ENCODE measurements at regions not wholly inside any gene's neighbourhood (a gene's known extent, or its start where the extent isn't known, plus 50 kb on each side); places are given as distances from the start of the nearest gene placed in this dataset.

GRCh38 chr14:65192686-65193085, 90.4 kb upstream of the MAX start:
- CTCF ChIA-PET = no interaction called here
- intact Hi-C loops (cut with micrococcal nuclease; ENCODE audit: unreplicated experiment) (no loop called here), in situ Hi-C loops (cut with HindIII; ENCODE audit: low pct_unique_long_range_greater_than_20kb, low sequenced_read_pairs) (no loop called here)
- TF ChIP-seq REST (IDR thresholded peaks at IDR 0.05; ENCODE audit: insufficient read depth in 1 of 2, low read depth in 2 of 2, low read length in 1 of 2) (no peak), POLR2AphosphoS5 (IDR thresholded peaks at IDR 0.05; ENCODE audit: low read depth, low read length) (no peak), SIN3A (IDR thresholded peaks at IDR 0.05; ENCODE audit: borderline replicate concordance, insufficient read depth, low read depth, low read length) (no peak), CTCF (IDR thresholded peaks at IDR 0.05) (no peak), TCF7L2 (IDR thresholded peaks at IDR 0.05; ENCODE audit: low read depth, low read length) (no peak)
- H3K36me3 ChIP-seq (ENCODE audit: control insufficient read depth, insufficient read depth, low read length) = no peaks in the 10 kb centered on the region
- H3K27ac ChIP-seq (ENCODE audit: low read length) = no peak overlapping the region
- DNase-seq (ENCODE audit: low read depth, low spot score) (no peak), ATAC-seq (no peak)
- H3K4me1 ChIP-seq (ENCODE audit: control insufficient read depth, insufficient read depth, low read length) = no peaks in the 10 kb centered on the region
- H3K4me3 ChIP-seq (ENCODE audit: low read depth in 2 of 2, low read length in 2 of 2) = no peak overlapping the region
- POLR2A ChIA-PET = no interaction called here
- no peaks in the 10 kb centered on the region for H3K27me3 ChIP-seq (ENCODE audit: control insufficient read depth, insufficient read depth, low read length)
- H3K9me3 ChIP-seq (ENCODE audit: control insufficient read depth, insufficient read depth, low read depth, low read length) = no peaks in the 10 kb centered on the region
- BruUV-seq (replicated peaks) = no TSS peak

- intact Hi-C loops (cut with micrococcal nuclease; ENCODE audit: unreplicated experiment) = no loop called here
- CTCF ChIA-PET = no interaction called here
Observed at GRCh38 chr14:65193916-65194590, 91.7 kb upstream of the MAX start.

More at GRCh38 chr14:65193916-65194590, 91.7 kb upstream of the MAX start:
- H3K27me3 ChIP-seq (ENCODE audit: control insufficient read depth, insufficient read depth, low read length) = no peaks in the 10 kb centered on the region
- no peaks in the 10 kb centered on the region for H3K36me3 ChIP-seq (ENCODE audit: control insufficient read depth, insufficient read depth, low read length)
- H3K27ac ChIP-seq (ENCODE audit: low read length) = no peak overlapping the region
- in situ Hi-C loops (cut with HindIII; ENCODE audit: low pct_unique_long_range_greater_than_20kb, low sequenced_read_pairs) = no loop called here
- no peak overlapping the region for H3K4me3 ChIP-seq (ENCODE audit: low read depth in 2 of 2, low read length in 2 of 2)
- POLR2A ChIA-PET = no interaction called here
- H3K9me3 ChIP-seq (ENCODE audit: control insufficient read depth, insufficient read depth, low read depth, low read length) = no peaks in the 10 kb centered on the region
- BruUV-seq (replicated peaks) = no TSS peak
- ATAC-seq (no peak), DNase-seq (ENCODE audit: low read depth, low spot score) (no peak)
- no peaks in the 10 kb centered on the region for H3K4me1 ChIP-seq (ENCODE audit: control insufficient read depth, insufficient read depth, low read length)
- no peak for TF ChIP-seq SIN3A (IDR thresholded peaks at IDR 0.05; ENCODE audit: borderline replicate concordance, insufficient read depth, low read depth, low read length)
- no peak for TF ChIP-seq CTCF (IDR thresholded peaks at IDR 0.05)
- TF ChIP-seq TCF7L2 (IDR thresholded peaks at IDR 0.05; ENCODE audit: low read depth, low read length) = no peak
- TF ChIP-seq REST (IDR thresholded peaks at IDR 0.05; ENCODE audit: insufficient read depth in 1 of 2, low read depth in 2 of 2, low read length in 1 of 2) = no peak
- no peak for TF ChIP-seq POLR2AphosphoS5 (IDR thresholded peaks at IDR 0.05; ENCODE audit: low read depth, low read length)

All from Panc1 (cell line).